ENCODE measurements at regions not wholly inside any gene's neighbourhood (a gene's known extent, or its start where the extent isn't known, plus 50 kb on each side); places are given as distances from the start of the nearest gene placed in this dataset.

DNA sequence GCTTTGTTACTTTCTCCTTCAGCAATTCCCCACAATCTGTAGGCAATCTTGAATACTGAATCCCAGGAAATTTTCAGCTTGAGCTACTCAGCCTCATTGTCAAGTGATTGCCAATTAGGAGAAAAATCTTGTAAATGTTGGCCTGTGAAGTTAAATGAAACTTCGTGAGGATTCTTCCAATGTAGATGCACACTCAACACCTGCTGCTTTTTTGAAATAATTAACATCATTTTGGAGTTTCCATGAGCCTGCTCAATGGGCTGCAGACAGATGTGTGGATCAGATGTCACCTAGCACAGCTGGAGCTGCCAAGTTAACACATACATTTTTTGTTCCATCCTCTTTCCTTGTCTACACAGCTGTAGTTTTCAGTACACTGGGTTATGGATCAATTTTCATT, 645.6 kb upstream of the LUZP2 start:
- no peaks in the 10 kb centered on the region for H3K27me3 ChIP-seq
- H3K9me3 ChIP-seq: no peaks in the 10 kb centered on the region
- intact Hi-C loops (cut with DNase I; ENCODE audit: low total_unique reads): no loop called here
- H3K4me3 ChIP-seq: no peak overlapping the region
- no peaks in the 10 kb centered on the region for H3K4me1 ChIP-seq
- no peaks in the 10 kb centered on the region for H3K36me3 ChIP-seq
- TF ChIP-seq, protein P1, sequence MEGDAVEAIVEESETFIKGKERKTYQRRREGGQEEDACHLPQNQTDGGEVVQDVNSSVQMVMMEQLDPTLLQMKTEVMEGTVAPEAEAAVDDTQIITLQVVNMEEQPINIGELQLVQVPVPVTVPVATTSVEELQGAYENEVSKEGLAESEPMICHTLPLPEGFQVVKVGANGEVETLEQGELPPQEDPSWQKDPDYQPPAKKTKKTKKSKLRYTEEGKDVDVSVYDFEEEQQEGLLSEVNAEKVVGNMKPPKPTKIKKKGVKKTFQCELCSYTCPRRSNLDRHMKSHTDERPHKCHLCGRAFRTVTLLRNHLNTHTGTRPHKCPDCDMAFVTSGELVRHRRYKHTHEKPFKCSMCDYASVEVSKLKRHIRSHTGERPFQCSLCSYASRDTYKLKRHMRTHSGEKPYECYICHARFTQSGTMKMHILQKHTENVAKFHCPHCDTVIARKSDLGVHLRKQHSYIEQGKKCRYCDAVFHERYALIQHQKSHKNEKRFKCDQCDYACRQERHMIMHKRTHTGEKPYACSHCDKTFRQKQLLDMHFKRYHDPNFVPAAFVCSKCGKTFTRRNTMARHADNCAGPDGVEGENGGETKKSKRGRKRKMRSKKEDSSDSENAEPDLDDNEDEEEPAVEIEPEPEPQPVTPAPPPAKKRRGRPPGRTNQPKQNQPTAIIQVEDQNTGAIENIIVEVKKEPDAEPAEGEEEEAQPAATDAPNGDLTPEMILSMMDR (IDR thresholded peaks at IDR 0.05): no peak
- H3K27ac ChIP-seq: no peak overlapping the region
- no peak for DNase-seq

DNA sequence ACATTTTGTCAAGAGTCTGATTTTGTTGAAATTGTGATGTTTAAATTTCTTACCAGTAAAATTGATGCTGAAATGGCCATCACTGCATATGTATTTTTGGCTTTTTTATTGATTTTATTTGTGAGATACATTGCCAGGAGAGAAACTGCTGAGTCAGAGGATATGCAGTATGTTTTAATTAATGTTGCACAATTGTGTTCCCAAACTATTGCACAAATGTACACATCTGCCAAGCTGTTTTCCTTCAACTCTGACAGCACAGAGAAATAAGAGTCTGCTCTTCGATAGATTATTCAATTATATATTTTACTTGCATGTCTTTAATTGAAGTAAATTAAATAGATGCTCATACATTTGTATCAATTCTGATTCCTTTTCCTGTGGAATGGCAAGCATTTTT, 640.2 kb upstream of the LUZP2 start:
- Histone ChIP-seq H3K36me3 (no peaks in the 10 kb centered on the region), H3K27ac (no peak overlapping the region), H3K4me1 (no peaks in the 10 kb centered on the region), H3K27me3 (no peaks in the 10 kb centered on the region), H3K4me3 (no peak overlapping the region), H3K9me3 (no peaks in the 10 kb centered on the region)
- intact Hi-C loops (cut with DNase I; ENCODE audit: low total_unique reads): no loop called here
- no peak for DNase-seq
- TF ChIP-seq, protein P1 (IDR thresholded peaks at IDR 0.05): no peak

DNA sequence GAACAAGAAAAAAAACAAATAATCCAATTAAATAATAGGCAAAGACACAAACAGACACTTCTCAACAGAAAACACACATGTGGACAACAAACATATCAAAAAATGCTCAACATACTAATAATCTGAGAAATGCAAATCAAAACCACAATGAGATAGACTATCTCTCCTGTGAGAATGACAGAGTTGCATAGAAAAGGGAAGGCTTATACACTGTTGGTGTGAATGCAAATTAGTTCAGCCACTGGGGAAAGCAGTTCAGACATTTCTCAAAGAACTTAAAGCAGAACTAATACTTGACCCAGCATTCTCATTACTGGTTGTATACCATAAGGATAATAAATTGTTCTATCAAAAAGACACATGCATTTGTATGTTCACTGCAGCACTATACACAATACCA, 637.8 kb upstream of the LUZP2 start:
- TF ChIP-seq, protein P1 (IDR thresholded peaks at IDR 0.05): no peak
- no peak overlapping the region for H3K27ac ChIP-seq
- H3K27me3 ChIP-seq: no peaks in the 10 kb centered on the region
- DNase-seq: no peak
- intact Hi-C loops (cut with DNase I; ENCODE audit: low total_unique reads): no loop called here
- H3K36me3 ChIP-seq: no peaks in the 10 kb centered on the region
- no peaks in the 10 kb centered on the region for H3K9me3 ChIP-seq
- H3K4me3 ChIP-seq: no peak overlapping the region
- H3K4me1 ChIP-seq: no peaks in the 10 kb centered on the region

DNA sequence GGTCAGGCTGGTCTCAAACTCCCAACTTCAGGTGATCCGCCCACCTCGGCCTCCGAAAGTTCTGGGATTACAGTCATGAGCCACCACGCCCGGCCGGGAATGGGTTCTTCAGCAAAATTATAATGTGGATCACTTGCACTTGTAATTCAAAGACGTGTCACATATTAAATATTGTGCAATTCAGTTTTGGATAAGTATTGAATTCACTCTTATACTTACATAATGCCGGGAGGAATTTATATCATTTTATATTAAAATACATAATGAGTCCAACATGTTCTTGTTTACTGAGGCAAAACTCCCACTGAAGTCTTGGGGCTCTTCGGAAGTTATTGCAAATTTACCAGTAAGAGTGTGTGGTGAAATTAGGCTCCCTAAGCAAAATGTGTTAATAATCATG, 635.2 kb upstream of the LUZP2 start:
- Histone ChIP-seq H3K9me3 (no peaks in the 10 kb centered on the region), H3K4me1 (no peaks in the 10 kb centered on the region), H3K36me3 (no peaks in the 10 kb centered on the region), H3K4me3 (no peak overlapping the region), H3K27me3 (no peaks in the 10 kb centered on the region), H3K27ac (no peak overlapping the region)
- DNase-seq: no peak
- TF ChIP-seq, protein P1 (IDR thresholded peaks at IDR 0.05): no peak
- intact Hi-C loops (cut with DNase I; ENCODE audit: low total_unique reads): no loop called here

DNA sequence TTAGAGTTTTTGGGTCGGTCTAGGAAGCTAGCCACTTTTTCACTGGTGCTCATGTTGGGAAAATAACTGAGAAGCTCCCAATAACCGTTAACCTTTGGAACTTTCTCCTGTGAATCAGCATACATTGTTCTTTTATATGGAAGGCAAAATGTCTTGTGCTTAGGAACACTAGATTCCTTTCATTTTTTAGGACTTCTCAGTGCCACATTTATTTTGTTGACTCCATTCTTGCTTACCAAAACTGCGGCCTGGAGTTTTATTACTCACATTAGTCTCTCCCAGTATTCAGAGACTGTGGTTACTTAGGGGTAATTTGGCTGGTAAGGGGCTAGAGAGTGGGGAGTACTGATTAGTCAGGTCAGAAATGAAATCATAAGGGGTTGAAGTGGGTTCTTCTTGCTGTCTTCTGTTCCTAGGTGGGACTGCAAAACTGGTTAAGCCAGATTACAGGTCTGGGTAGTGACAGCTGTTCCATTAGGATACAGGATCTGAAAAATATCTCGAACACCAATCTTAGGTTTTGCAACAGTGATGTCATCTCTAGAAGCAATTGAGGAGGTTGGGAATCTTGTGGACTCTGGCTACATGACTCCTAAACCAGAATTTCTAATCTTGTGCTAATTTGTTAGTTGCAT, 631.4 kb upstream of the LUZP2 start:
- intact Hi-C loops (cut with DNase I; ENCODE audit: low total_unique reads): no loop called here
- no peaks in the 10 kb centered on the region for H3K36me3 ChIP-seq
- no peak for DNase-seq
- TF ChIP-seq, protein P1 (IDR thresholded peaks at IDR 0.05): no peak
- H3K4me3 ChIP-seq: no peak overlapping the region
- H3K27me3 ChIP-seq: no peaks in the 10 kb centered on the region
- H3K27ac ChIP-seq: no peak overlapping the region
- H3K4me1 ChIP-seq: no peaks in the 10 kb centered on the region
- H3K9me3 ChIP-seq: no peaks in the 10 kb centered on the region

DNA sequence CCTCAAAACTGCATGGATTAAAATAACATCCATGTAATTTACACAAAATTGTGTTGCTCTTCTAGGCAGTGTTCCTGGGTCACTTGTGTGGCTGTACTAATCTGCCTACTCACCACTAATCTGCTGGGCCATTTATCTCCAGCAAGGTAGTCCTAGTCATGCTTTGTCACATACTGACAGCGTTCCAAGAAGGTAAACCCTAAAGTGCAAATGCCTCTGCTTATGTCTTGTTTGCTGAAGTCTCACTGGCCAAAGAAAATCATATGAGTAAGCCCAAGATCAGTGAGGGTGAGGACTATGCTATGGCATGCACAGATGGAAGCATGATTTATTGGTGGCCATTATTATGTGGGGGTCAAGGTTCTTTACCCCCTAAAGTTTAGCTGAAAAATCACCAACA, 630.2 kb upstream of the LUZP2 start:
- Histone ChIP-seq H3K9me3 (no peaks in the 10 kb centered on the region), H3K36me3 (no peaks in the 10 kb centered on the region), H3K27me3 (no peaks in the 10 kb centered on the region), H3K4me3 (no peak overlapping the region), H3K27ac (no peak overlapping the region), H3K4me1 (no peaks in the 10 kb centered on the region)
- DNase-seq: no peak
- TF ChIP-seq, protein P1 (IDR thresholded peaks at IDR 0.05): no peak
- intact Hi-C loops (cut with DNase I; ENCODE audit: low total_unique reads): no loop called here

All from tibial artery (tissue), 4 donors.